ENCODE measurements at regions not wholly inside any gene's neighbourhood (a gene's known extent, or its start where the extent isn't known, plus 50 kb on each side); places are given as distances from the start of the nearest gene placed in this dataset.
"Not testable (repeated sequence)": the region's sequence is repeated elsewhere in the genome, so short reads cannot be mapped to it uniquely, and the experiment has no call there.

DNA sequence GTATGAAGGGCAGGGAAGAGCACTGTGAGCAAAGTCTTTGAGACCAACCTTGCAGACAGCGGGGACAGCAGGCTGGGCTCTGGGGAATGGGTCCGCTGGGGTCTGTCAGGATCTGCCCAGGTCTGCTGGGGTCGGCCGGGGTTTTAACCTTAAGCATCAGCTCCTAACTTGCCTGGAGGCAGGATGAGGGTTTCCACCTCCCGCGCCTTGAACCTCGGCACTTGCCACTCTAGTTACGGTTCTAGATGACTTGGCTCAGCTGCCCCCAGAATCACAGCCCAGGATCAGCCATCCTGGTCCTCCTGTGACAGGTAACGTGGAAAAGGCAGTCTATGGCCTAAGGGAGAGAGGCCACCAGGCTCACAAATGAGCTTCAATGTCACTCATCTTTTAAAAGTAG lies 50.4 kb upstream of the CACUL1 start:
- no peak for DNase-seq

DNA sequence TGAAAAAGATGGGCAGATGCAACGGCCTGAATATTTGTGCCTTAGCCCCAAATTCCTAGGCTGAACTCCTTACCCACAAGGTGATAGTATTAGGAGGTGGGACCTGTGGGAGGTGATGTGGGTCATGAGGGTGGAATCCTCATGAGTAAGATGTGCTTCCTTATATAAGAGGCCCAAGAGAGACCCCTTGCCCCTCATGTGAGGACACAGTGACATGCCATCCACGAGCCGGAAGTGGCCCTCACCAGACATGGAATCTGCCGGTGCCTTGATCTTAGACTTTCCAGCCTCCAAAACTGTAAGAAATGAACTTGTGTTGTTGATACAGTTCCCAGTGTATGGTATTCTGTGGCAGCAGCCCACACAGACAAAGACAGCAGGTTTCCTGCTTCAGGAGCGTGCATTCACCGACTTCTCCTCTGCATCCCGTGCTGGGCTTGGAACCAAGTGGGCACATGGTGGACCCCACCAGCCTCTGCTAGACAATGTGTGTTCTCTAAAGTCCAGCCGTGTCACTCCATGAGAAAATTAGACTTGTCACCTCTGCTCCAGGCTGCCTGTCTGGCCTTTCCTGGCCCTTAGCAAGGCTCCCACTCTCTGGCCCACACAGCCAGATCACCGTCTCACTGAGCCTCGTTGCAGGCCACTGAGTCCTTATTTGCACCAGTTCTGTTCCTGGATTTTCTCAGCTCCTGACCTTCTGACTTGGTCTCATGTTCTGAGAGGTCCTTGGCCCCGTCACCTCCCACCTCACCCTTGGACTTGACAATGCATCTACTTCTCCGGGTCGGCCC lies 52.9 kb upstream of the CACUL1 start:
- DNase-seq, result no peak

DNA sequence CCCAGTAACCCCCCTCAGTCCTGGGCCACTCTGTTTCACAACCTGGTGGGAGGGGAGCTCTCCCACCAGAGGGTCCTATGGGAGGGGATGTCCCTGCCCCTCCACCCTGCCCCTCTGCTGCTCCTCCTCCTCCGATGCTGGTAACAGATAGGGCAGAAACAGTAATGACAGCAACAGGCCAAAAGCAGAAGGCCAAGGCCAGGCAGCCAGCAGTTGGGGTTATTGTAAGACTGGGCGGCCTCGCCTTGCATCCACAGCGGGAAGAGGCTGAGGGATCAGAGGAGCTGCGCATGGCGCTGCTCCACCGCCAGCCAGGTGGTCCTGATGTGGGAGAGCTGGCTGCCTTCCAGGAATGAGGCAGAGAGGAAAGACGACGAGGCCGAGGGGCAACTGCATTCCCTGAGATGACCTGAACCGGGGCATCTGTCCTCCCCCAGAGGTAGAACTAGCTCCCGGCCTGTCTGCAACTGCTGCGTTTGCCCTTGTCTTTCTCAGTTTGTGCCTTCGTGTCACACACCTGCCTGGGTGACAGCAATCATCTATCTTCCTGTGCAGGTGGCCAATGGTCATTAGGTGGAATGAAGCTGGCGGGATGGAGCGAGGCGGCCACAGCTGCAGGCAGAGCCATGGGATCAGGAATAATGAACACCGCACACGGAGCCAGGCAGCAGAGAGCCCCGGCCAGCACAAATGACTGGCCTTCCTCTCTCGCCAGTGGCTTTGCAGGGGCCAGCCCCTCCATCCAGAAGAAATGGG lies 54.0 kb upstream of the CACUL1 start:
- no peak for DNase-seq

DNA sequence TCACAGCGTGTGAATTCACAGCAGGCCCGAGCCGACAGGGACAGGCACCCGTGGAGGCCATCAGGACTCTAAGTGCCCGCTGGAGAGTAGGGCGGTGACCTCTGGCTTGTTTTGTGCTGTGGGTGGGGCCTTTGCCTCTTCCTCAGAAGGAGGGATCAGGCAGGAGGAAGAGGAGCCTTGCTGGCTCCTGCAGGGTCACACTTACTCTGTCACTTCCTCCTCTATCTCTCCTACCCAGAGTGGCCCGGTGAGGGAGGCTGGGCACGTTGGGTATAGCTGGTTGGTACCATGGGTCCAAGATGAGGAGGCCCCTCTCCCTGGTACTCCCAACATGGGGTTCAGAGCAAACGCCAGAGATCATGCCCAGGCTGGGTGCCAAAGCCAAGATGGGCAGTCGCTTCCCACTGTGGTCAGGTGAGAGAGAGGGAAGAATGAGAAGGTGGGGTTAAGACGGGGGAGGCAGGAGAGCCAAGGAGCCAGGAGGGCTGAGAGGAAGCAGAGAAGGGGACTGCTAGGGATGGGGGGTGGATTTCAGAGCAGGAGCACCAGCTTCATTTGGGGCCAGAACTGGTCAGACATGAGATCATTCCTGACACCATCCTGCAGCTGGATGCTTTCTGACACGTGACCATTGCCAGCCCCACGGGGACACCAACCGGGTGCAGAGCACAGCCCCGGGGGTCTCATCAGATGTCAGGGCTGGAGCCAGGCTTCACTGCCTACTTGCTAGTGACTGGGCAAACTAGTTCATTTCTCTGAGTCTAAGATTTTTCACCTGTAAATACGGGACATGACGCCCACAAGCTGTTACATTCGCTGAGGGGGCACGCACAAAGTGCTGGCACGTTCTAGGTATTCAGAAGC lies 54.8 kb upstream of the CACUL1 start:
- no peak for DNase-seq

DNA sequence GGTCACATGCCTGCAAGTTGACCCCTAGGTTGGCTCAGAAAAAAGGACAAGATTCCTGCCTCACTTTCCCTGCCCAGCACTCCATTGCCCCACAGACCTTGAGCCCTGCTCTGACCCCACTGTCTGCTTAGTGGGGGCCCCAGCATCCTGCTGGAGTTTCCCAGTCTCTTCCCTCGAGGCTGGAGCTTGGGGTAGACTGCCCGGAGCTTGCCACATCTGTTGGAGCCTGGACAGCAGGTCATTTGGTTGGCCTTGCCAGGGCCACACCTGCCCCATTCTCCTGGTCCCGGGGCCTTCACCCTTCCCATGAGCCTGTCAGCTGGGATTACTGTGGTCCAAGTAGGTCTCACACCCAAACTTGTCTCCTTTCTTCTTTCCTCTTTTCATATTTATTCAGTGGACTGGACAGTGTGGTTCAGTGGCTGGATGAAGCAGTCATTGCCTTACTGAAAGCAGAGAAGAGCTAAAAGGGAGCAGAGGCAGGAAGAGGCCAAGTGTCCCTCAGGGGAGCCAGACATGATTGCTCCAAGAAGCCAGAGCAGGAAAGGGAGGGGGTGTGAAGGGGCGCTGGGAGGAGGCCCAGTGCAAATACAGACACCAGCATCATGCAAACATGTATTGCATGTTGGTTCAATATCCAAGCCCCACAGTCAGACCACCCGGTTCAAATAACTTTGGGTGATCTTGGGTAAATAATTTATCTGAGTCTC lies 56.2 kb upstream of the CACUL1 start:
- no peak for DNase-seq

DNA sequence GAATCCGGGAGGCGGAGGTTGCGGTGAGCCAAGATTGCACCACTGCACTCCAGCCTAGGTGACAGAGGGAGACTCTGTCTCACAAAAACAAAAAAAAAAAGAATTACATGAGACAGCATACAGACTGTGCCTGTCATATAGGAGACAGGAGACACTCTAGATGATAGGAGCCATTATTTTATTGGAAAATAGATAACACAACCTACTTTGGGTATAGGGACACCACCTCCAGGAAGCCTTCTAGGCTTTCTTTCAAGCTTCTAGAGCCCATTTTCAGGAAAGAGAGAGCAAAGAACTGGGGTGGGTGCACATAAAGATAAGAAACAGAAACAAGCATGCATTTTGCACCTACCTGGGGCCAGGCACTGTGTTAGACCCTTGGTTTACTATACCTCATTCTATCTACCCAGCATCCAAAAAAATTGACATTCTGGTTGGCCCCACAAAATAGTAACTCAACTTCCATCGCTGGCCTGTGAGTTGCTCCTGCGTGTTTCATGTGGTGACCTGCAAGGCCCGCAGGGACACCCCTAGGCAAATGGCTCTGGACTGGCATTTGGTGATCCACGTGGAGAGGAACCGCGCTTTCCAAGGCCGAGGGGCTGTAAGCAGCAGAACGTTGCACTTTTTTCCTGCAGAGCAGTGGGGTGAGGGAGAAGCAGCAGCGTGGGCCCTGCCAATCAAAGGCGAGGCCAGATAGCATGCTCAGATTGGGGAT lies 57.1 kb upstream of the CACUL1 start:
- no peak for DNase-seq

DNA sequence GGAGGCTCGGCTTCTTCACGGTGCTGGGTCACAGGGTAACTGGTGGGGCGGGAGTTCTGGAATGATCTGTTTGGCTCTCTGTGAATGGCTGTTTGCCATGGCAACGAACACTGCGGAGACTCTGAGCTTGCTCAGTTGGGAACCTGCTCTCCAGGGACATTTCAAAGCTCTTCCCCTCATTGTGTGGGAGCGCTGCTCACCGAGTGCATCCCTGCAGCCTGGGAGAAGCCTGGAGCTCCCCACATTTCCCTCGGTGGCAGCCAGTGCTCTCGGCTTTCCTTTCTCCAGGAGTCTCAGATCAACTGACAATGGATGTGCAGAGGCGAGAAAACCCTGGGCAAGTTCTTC lies 57.6 kb upstream of the CACUL1 start:
- no peak for DNase-seq

DNA sequence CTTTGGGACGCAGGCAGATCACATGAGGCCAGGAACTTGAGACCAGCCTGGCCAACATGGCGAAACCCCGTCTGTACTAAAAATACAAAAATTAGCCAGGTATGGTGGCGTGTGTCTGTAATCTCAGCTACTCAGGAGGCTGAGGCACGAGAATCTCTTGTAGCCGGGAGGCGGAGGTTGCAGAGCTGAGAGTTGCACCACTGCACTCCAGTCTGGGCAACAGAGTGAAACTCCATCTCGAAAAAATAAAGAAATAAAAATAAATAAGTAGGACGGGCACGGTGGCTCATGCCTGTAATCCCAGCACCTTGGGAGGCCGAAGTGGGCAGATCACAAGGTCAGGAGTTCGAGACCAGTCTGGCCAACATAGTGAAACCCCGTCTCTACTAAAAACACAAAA lies 58.2 kb upstream of the CACUL1 start:
- not testable (repeated sequence) for DNase-seq

DNA sequence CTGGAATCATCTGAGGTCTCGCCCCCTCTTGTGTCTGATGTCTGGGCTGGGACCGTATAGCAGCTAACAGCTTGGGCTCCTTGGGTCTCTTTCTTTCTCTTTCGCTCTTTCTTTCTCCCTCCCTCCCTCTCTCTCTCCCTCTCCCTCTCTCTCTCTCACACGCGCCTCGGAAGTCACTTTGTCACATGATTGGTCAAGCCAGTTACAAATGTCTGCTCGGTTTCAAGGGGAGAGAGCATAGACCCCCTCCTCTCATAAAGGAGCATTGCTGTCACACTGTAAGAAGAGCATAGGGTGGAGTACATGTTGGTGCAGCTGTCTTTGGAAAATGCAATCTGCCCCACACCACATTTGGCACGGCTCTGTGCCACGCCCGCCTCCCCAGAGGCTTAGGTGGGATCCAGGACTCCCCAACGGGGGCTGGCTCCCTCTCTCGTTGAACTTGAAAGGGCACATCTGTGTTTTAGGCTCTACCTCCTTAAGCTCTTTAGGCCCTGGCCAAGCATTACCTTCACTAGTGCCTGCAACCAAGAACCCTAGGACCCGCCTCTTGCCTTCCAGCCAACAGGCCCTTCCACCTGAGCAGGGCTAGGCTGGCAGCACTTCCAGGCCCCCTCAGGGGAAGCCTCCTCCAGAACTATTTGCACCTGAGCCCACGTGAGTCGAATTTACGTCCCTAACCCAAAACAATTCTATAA lies 61.9 kb upstream of the CACUL1 start:
- DNase-seq, result no peak

DNA sequence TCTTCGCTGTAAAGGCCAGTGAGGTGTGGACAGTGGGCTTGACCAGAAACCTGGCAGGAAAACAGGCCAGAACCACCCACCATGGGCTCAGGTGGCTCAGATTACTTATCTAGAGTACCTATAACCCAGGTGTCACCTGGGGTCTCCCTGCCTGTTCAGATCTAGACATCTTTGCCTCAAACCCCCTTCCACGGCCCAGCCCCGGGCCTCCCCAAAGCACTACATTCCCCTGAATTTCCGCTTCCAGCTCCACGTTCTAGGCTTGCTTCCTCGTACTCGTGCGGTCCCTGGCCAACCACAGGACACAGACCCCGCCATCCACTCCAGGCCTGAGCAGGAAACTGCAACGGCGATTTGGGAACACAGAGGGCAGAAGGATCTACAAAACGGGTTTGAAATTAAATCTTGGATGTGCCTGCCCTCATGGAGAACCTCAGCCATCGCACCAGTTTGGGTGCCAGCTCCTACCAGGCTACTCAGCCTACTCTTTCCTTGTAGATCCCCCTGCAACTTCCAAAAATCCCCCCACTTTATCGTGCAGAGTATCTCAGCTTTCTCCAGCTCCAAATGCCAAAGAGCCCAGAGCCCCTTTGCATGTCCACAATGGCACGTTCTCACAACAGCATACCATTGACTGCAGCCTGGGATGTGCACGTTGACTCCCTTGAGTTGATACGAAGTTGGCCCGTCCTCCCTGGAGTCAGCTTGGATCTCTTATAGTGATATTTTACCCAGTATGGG lies 62.7 kb upstream of the CACUL1 start:
- DNase-seq, result no peak

DNA sequence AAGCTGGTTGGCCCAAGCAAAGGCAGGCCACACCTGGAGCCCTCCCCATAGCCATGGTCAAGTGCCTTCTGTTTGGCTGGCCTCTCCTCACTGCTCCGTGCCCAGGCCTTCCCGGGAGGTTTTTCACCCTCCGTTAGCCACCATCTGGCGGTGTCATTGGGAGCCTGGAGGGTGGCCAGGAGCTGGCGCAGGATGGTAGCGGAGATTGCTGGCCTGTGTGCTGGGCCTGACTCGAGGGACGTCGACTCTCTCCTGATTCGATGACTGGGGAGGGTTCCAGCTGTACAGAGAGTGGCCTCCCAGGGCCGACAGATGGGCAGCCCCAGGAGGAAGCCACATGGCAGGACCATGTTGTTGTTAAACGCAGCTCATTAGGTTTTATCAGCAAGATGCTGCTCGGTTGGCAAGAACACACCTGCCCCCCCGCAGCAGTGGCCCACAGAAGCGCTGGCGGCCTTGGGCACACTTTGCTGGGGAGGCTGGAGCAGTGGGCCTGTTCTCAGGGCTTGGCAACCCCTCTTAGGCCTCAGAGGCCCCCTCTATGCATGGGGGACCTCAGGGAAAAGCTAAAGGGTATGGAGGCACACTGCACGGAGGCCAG lies 64.0 kb upstream of the CACUL1 start:
- no peak for DNase-seq

DNA sequence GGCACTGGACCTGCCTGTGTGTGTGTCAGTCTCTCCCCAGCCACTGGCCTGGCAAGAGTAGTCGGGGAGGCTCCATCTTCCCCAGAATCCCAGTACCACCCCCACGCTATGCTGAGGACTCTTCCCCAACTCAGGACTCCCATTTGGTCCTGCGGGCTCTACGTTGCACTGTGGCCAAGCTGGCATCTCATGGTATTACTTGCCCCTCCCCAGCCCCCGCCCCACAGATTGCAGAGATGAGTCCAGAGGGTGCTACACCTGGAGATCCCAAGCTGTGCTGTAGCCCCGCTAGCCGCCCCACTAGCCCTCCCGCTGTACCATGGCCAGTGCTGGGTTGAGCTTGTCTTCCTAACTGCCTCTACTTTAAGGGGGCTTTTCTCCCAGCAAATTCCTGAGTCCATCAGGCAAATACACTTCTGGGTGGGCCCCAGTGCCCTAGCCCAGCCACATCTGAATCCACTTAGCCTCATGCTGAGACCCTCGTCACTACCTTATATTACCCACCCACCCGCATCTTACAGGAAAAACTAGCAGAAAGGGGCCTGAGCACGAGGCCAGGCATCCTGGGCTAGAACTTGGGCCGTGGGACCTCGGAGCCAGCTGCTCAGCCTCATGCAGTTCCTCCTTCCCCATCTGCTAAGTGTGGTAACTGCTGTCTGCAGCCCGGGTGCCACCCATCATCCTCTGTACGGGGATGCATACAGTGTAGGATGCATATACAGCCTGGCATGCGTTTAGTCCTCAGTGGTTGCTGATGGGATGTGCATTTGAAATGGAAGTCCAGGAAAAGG lies 65.8 kb upstream of the CACUL1 start:
- no peak for DNase-seq

DNA sequence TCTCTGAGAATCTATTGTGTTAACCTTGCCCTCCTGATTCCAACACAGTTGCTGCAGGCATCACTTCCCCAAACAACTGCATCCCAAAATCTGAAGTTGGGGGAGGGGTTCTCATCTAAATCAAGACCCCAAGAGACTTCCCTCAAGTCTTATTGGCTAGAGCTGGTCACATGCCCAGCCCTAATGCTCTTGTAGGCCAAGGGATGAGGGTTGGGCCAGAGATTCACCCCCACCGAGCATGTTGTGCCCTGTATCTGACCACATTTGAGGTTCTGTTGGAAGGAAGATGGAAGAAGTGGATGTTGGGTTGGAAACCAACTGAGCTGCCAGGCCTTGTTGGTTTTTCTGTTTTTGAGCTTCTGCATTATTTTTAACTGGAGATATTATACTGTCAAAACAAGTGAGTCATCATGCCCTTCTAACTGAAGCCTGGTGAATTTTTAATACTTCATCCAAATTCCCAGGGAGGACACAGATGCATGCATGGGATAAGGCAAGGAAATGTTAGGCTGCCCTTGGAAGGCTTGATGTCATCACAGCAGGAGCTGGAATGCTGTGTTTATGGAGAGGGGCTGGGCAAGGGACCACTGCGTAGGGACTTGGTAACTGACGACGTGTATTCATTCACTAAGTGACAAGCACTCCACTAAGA lies 68.6 kb upstream of the CACUL1 start:
- no peak for DNase-seq

DNA sequence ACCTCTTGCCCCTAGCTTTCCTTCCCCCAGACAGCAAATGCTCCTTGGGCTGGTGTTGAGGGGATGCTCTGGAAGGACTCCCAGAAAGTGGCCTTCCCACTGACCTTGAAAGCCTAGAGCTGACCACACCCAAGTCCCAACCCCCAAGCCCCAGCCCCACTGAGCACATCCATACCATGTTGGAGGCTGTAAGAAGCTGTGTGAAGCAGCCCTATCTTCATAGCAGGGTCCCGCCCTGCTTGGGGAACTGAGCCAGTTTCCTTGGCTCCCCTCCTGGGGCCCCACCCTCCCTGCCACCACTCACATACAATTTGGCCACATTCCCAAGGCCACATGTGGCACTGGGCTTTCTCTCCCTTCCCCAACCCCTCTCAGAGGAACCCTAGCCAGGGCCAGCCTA lies 72.3 kb upstream of the CACUL1 start:
- DNase-seq, result no peak

DNA sequence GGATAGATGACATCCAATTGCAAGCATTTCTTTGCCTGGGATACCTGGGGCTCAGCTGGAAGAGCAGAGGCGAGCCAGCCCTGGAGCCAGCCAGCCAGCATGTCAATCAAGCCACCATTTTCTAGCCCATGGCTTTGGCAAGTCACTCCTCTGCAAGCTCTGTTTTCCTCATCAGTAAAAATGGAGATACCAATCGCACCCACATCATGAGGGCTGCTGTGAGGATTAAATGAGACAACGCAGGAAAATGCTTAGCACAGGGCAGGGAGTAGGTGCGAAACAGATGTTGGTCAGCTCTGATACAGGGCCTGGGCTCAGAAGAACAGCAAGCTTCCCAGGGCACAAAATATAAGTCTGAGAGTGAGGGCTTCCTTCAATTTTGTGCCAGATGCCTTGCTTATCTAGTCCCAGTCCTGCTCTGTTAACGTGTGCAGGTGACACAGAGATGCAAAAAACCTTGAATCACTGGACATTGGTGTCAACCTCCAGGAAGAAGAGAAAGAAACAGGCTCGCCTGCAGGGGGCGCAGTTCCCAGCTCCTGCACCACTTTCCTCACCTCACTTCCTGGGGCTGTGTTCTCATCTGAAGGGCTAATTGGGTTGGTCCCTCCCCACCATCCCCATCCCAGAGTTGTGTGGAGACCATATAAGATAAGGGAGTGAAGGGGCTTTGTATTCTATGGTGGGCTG lies 72.8 kb upstream of the CACUL1 start:
- no peak for DNase-seq

DNA sequence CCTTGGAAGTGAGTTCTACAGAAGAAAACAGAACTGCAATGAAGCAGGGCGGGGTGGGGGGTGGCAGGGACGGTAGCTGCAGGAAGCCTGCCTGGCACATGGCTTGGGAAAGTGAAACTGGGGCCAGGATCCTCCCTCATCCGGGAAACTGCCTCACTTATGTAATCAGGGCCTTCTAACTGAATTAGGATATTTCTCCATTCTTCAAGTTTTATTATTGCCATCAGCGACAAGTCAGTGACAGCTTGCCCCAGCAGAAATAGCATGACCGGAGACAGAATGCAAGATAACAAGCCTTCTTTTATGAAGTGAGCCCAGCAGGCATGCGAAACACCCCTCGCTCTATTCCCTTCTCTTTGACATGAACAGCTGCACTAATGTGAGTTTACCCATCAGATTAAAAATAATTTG lies 77.5 kb upstream of the CACUL1 start:
- no peak for DNase-seq

DNA sequence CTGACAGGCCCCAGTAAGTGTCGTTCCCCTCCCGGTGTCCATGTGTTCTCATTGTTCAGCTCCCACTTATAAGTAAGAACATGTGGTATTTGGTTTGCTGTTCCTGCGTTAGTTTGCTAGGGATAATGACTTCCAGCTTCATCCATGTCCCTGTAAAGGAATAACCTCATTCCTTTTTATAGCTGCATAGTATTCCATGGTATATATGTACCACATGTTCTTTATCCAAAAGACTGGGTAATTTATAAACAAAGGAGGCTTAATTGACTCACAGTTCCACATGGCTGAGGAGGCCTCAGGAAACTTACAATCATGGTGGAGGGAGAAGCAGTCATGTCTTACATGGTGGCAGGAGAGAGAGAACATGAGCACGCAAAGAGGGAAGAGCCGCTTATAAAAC lies 79.6 kb upstream of the CACUL1 start:
- DNase-seq, result not testable (repeated sequence)

DNA sequence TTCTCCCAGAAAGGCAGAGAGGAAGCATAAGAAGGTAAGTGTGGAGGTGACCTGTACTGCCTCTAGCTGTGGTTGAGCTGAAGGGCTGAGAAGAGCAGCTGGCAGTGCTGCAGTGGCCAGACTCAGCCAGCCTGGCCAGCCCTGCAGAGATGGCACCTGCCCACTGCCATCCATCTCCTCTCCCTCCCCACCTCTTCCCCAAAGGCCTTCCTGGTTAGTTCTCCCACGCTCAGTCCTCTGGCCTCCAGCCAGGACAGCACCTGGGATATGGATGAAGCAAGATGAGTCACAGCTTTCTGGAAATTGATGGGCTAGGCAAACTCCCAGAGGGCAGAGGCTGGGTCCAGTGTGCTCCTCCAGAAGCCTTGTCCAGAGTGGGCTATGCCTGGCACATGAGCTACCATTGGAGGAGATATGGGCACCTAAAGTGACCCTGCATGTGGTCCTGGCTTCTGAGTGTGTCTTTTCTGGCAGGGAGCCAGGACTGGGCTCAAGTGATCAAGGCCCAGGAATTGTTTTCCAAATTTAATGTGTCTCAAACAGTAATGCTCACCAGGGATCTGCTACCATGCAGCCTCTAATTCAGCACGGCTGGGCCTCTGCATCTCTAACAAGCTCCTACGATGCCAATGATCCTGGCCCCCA lies 81.0 kb upstream of the CACUL1 start:
- no peak for DNase-seq
